T-helper 1 cell (primary cell): ENCODE measurements at regions not wholly inside any gene's neighbourhood (a gene's known extent, or its start where the extent isn't known, plus 50 kb on each side); places are given as distances from the start of the nearest gene placed in this dataset.
"Not testable (repeated sequence)": the region's sequence is repeated elsewhere in the genome, so short reads cannot be mapped to it uniquely, and the experiment has no call there.

Source experiments
- DNase-seq, 5 donors: peaks; one replicate each; pipeline ENCODE4 v3.0.0-alpha.2; 2012 to 2020

- no peak for DNase-seq
These were observed 1173.9 kb upstream of the LRRTM3 start for GRCh38 chr10:65751896-65752295.

GRCh38 chr10:65753532-65753931, 1172.3 kb upstream of the LRRTM3 start:
- no peak for DNase-seq

- DNase-seq = no peak
These were observed 1171.7 kb upstream of the LRRTM3 start for GRCh38 chr10:65754112-65754511.

- no peak for DNase-seq
These were observed 1163.5 kb upstream of the LRRTM3 start for GRCh38 chr10:65762311-65762710.

GRCh38 chr10:65765006-65765541, 1160.8 kb upstream of the LRRTM3 start:
- DNase-seq = no peak

GRCh38 chr10:65769828-65770227, 1156.0 kb upstream of the LRRTM3 start:
- DNase-seq = no peak

- no peak for DNase-seq
These were observed 1147.1 kb upstream of the LRRTM3 start for GRCh38 chr10:65778753-65779152.

GRCh38 chr10:65779985-65780384, 1145.9 kb upstream of the LRRTM3 start:
- DNase-seq = no peak

- DNase-seq = no peak
These were observed 1139.6 kb upstream of the LRRTM3 start for GRCh38 chr10:65786279-65786678.

- DNase-seq = no peak
These were observed 1138.3 kb upstream of the LRRTM3 start for GRCh38 chr10:65787571-65787970.

- no peak for DNase-seq
These were observed 1137.6 kb upstream of the LRRTM3 start for GRCh38 chr10:65788271-65788670.

GRCh38 chr10:65791979-65792378, 1133.9 kb upstream of the LRRTM3 start:
- DNase-seq = no peak

GRCh38 chr10:65793738-65794425, 1132.0 kb upstream of the LRRTM3 start:
- DNase-seq = no peak

GRCh38 chr10:65794861-65795260, 1131.0 kb upstream of the LRRTM3 start:
- DNase-seq = not testable (repeated sequence)

GRCh38 chr10:65796472-65796871, 1129.4 kb upstream of the LRRTM3 start:
- no peak for DNase-seq

- no peak for DNase-seq
These were observed 1127.7 kb upstream of the LRRTM3 start for GRCh38 chr10:65798133-65798532.

- no peak for DNase-seq
These were observed 1123.4 kb upstream of the LRRTM3 start for GRCh38 chr10:65802391-65802790.

GRCh38 chr10:65805511-65805910, 1120.3 kb upstream of the LRRTM3 start:
- no peak for DNase-seq

GRCh38 chr10:65805993-65806392, 1119.8 kb upstream of the LRRTM3 start:
- DNase-seq = no peak

GRCh38 chr10:65808687-65809333, 1117.0 kb upstream of the LRRTM3 start:
- DNase-seq = no peak

GRCh38 chr10:65811931-65812525, 1113.8 kb upstream of the LRRTM3 start:
- no peak for DNase-seq

- DNase-seq = no peak
These were observed 1109.3 kb upstream of the LRRTM3 start for GRCh38 chr10:65816536-65816935.

- no peak for DNase-seq
These were observed 1106.8 kb upstream of the LRRTM3 start for GRCh38 chr10:65818990-65819389.

GRCh38 chr10:65827359-65827758, 1098.5 kb upstream of the LRRTM3 start:
- no peak for DNase-seq
